K562 (cell line): ENCODE measurements at regions not wholly inside any gene's neighbourhood (a gene's known extent, or its start where the extent isn't known, plus 50 kb on each side); places are given as distances from the start of the nearest gene placed in this dataset.

ENCODE experiments used
- ATAC-seq: fragments of 200-7000 bp; cut with Tn5 transposase; 3 replicates; pipeline ENCODE4 v1.9.1; 2020; ENCODE audit warnings: moderate library complexity
- BruUV-seq: library from RNA; stranded (reverse); fragments of 400-500 nt; replicated peaks from 2 replicates; lab custom pipeline; 2021; lab: Mats Ljungman, UMichigan
- CTCF ChIA-PET: fragments of 300-600 bp; formaldehyde crosslinking; extraction: SDS; loops from one replicate; lab custom pipeline; 2021; ENCODE audit warnings: low intra/inter-chr PET ratio; lab: Yijun Ruan, JAX
- POLR2A ChIA-PET: fragments of 300-600, 350-650 bp; sonication (Branson Sonifier 250); formaldehyde crosslinking; extraction: SDS; loops from one replicate; lab custom pipeline; 2021; ENCODE audit warnings: antibody characterized with exemption, inconsistent platforms; lab: Yijun Ruan, JAX
- DNase-seq, 4 experiments: peaks; one replicate each; pipeline versions ENCODE4 v3.0.0 to v3.0.0-alpha.2; 2011 to 2018; ENCODE audit warnings: low spot score in 3 of 4, mixed read lengths in 3 of 4; ENCODE audit errors: extremely low read depth in 1 of 4
- FAIRE-seq: peaks from 2 replicates; lab custom pipeline; 2011; peaks lifted over from hg19 to GRCh38; lab: Jason Lieb, UNC
- H2AFZ ChIP-seq: 2 replicates; pipeline ENCODE4 v1.6.0; 2011; ENCODE audit warnings: low read depth, low read length, control low read depth, inconsistent platforms
- H3K27ac ChIP-seq: fragments of 200-600 bp; 3 replicates; pipeline ENCODE4 v1.8.0; 2011; ENCODE audit warnings: low read depth, mild to moderate bottlenecking, control low read depth, inconsistent platforms, low read length, moderate library complexity, mixed read lengths; ENCODE audit errors: extremely low read depth
- H3K27me3 ChIP-seq, 2 experiments: fragments of 300-600 bp in 1 of 2; 2 replicates in 1 of 2; 3 replicates in 1 of 2; pipeline versions ENCODE4 v1.6.0 to v1.8.0; 2011; ENCODE audit warnings: inconsistent platforms in 2 of 2, low read length in 2 of 2, mild to moderate bottlenecking in 1 of 2, mixed read lengths in 1 of 2, moderate library complexity in 1 of 2; ENCODE audit not compliant: control insufficient read depth in 2 of 2, insufficient read depth in 2 of 2
- H3K36me3 ChIP-seq: fragments of 300-600 bp; 3 replicates; pipeline ENCODE4 v1.8.0; 2011; ENCODE audit warnings: mild to moderate bottlenecking, low read length, inconsistent platforms; ENCODE audit not compliant: control insufficient read depth, insufficient read depth
- H3K4me1 ChIP-seq, 2 experiments: fragments of 200-600 bp in 1 of 2; replicated peaks in 1 of 2; 2 replicates in 1 of 2; 3 replicates in 1 of 2; pipeline versions ENCODE4 v1.5.1 to v1.8.0; 2011; ENCODE audit warnings: inconsistent platforms in 2 of 2, low read length in 2 of 2, mild to moderate bottlenecking in 1 of 2, mixed read lengths in 1 of 2, moderate library complexity in 1 of 2; ENCODE audit not compliant: control insufficient read depth in 2 of 2, insufficient read depth in 2 of 2
- H3K4me2 ChIP-seq: 2 replicates; pipeline ENCODE4 v1.6.1; 2011; ENCODE audit warnings: low read length, control low read depth, inconsistent platforms, mixed read lengths; ENCODE audit not compliant: insufficient read depth
- H3K4me3 ChIP-seq: fragments of 200-600 bp; sonication (generic), shearing (Covaris generic); 2 replicates; pipeline ENCODE4 v1.5.1; 2016; ENCODE audit warnings: control low read depth, inconsistent platforms
- H3K79me2 ChIP-seq: fragments of 200-600 bp; 3 replicates; pipeline ENCODE4 v1.8.0; 2011; ENCODE audit warnings: low read length, inconsistent platforms; ENCODE audit not compliant: control insufficient read depth, insufficient read depth
- H3K9ac ChIP-seq, 2 experiments: 2 replicates each; pipeline versions ENCODE4 v1.6.0 to v1.6.1; 2011; ENCODE audit warnings: low read depth in 2 of 2, low read length in 2 of 2, control low read depth in 1 of 2, inconsistent platforms in 1 of 2, mild to moderate bottlenecking in 1 of 2, mixed read lengths in 1 of 2; ENCODE audit not compliant: insufficient read depth in 1 of 2
- H3K9me1 ChIP-seq: one replicate; pipeline ENCODE4 v1.6.0; 2011; ENCODE audit warnings: inconsistent platforms, mild to moderate bottlenecking, low read length, moderate library complexity; ENCODE audit not compliant: control insufficient read depth, insufficient read depth
- H3K9me3 ChIP-seq: replicated peaks from 2 replicates; pipeline ENCODE4 v1.5.1; 2011; ENCODE audit warnings: low read depth, low read length, inconsistent platforms; ENCODE audit not compliant: control insufficient read depth, insufficient read depth
- H4K20me1 ChIP-seq: replicated peaks from 2 replicates; pipeline ENCODE4 v1.6.1; 2011; ENCODE audit warnings: low read length, inconsistent platforms, mixed read lengths; ENCODE audit not compliant: control insufficient read depth, insufficient read depth
- ARID4B ChIP-seq: sonication (generic); formaldehyde crosslinking; IDR thresholded peaks from 2 replicates; pipeline ENCODE4 v1.8.0; 2022; ENCODE audit warnings: mild to moderate bottlenecking, missing genetic modification reagents
- BHLHE40 ChIP-seq: IDR thresholded peaks from 2 replicates; pipeline ENCODE4 v1.6.1; 2011; ENCODE audit warnings: low read length, improper control_type of control experiment
- BRD9 ChIP-seq: fragments of 450-650 bp; IDR thresholded peaks from 2 replicates; pipeline ENCODE4 v1.6.1; 2018; ENCODE audit warnings: low read depth; ENCODE audit not compliant: partially characterized antibody
- CBFB ChIP-seq: sonication (generic); formaldehyde crosslinking; IDR thresholded peaks from 2 replicates; pipeline ENCODE4 v1.4.0; 2020; ENCODE audit warnings: mild to moderate bottlenecking, missing genetic modification reagents
- CUX1 ChIP-seq: fragments of 200-800 bp; sonication (Bioruptor generic); IDR thresholded peaks from 2 replicates; pipeline ENCODE4 v1.6.1; 2016; ENCODE audit warnings: missing genetic modification characterization, missing compliant biosample characterization
- E2F6 ChIP-seq, 2 experiments: IDR thresholded peaks; 2 replicates each; pipeline ENCODE4 v1.6.1; 2011; ENCODE audit warnings: borderline replicate concordance in 1 of 2, control low read depth in 1 of 2, low read depth in 1 of 2, low read length in 1 of 2, mild to moderate bottlenecking in 1 of 2, mixed read lengths in 1 of 2, moderate library complexity in 1 of 2; ENCODE audit not compliant: insufficient read depth in 1 of 2, insufficient read length in 1 of 2, poor library complexity in 1 of 2, severe bottlenecking in 1 of 2; ENCODE audit errors: extremely low read depth in 1 of 2
- FOXJ3 ChIP-seq: sonication (generic); formaldehyde crosslinking; IDR thresholded peaks from 2 replicates; pipeline ENCODE4 v1.4.0; 2020; ENCODE audit warnings: mild to moderate bottlenecking, missing genetic modification reagents
- HDGF ChIP-seq: fragments of 450-650 bp; IDR thresholded peaks from 2 replicates; pipeline ENCODE4 v1.6.1; 2016
- whole genome bisulfite sequencing: fragments of 100-300 bp; shearing (Covaris generic); methylation state at CpG from one replicate; pipeline ENCODE4 v1.1.6; 2016; ENCODE audit warnings: low coverage, mixed read lengths; ENCODE audit not compliant: insufficient coverage; ENCODE audit errors: missing lambda C conversion rate; 5-methylcytosine and 5-hydroxymethylcytosine counted together
- in situ Hi-C: fragments of 300-500 bp; cut with MboI; formaldehyde crosslinking; loops from 4 replicates; pipeline ENCODE4 v1.15.0; 2018; ENCODE audit warnings: inconsistent platforms, mixed read lengths
- intact Hi-C: fragments of 100-400 bp; cut with micrococcal nuclease; formaldehyde crosslinking; loops from 2 replicates; pipeline ENCODE4 v1.14.2; 2022

GRCh38 chr19:30743702-30744101, 371.5 kb downstream of the ZNF536 start:
- Histone ChIP-seq H3K9me1 (no peaks in the 10 kb centered on the region), H3K9ac (no peak overlapping the region), H2AFZ (no peak overlapping the region), H3K4me3 (no peak overlapping the region), H4K20me1 (peaks cover 5% of the 10 kb centered on the region; the same call in 1 of the 2 replicates), H3K4me1 (no peaks in the 10 kb centered on the region), H3K27me3 (peaks cover 9 to 35% of the 10 kb centered on the region in 2 experiments; a peak in 3 of 5 replicates), H3K79me2 (no peaks in the 10 kb centered on the region), H3K27ac (no peak overlapping the region), H3K36me3 (no peaks in the 10 kb centered on the region), H3K9me3 (no peaks in the 10 kb centered on the region), H3K4me2 (no peak overlapping the region)
- no peak for DNase-seq
- POLR2A ChIA-PET = interaction anchor here (0.6 kb wide), 1 partner anchor 787 kb away, joined by 3 read pairs; no protein-coding TSS in a partner anchor
- 0% methylated on average over 5 of the region's 5 CpGs for WGBS
- intact Hi-C loops = no loop called here
- no peak for ATAC-seq
- CTCF ChIA-PET = no interaction called here
- FAIRE-seq = no peak
- in situ Hi-C loops = no loop called here
- BruUV-seq = no TSS peak
- TF ChIP-seq FOXJ3 (CRISPR knock-in tag) (no peak), ARID4B (CRISPR knock-in tag) (no peak), CBFB (CRISPR knock-in tag) (no peak), E2F6 (IDR thresholded peaks at IDR 0.05; ENCODE audit: borderline replicate concordance in 1 of 2, extremely low read depth in 1 of 2, insufficient read depth in 1 of 2, insufficient read length in 1 of 2, low read depth in 1 of 2, low read length in 1 of 2, poor library complexity in 1 of 2, severe bottlenecking in 1 of 2) (no peak), CUX1 (CRISPR knock-in tag) (no peak), BHLHE40 (no peak), BRD9 (no peak), HDGF (no peak)
